Endothelial cell of umbilical vein (primary cell): ENCODE measurements at regions not wholly inside any gene's neighbourhood (a gene's known extent, or its start where the extent isn't known, plus 50 kb on each side); places are given as distances from the start of the nearest gene placed in this dataset.

Experiments
- BruUV-seq: library from RNA; stranded (reverse); fragments of 400-500 nt; replicated peaks from 2 replicates; lab custom pipeline; 2021; lab: Mats Ljungman, UMichigan
- CTCF ChIA-PET: fragments of 300-600, 350-600 bp; sonication (Branson Sonifier 250); formaldehyde crosslinking; loops from one replicate; lab custom pipeline; 2021; ENCODE audit warnings: antibody characterized with exemption, inconsistent platforms; lab: Charles Lee
- POLR2A ChIA-PET: fragments of 300-600, 350-600 bp; sonication (Branson Sonifier 250); formaldehyde crosslinking; loops from one replicate; lab custom pipeline; 2021; ENCODE audit warnings: antibody characterized with exemption, inconsistent platforms; lab: Charles Lee
- DNase-seq: peaks from one replicate; pipeline ENCODE4 v3.0.0-alpha.2; 2011; ENCODE audit warnings: low read depth, low spot score
- FAIRE-seq: peaks from 2 replicates; lab custom pipeline; 2011; peaks lifted over from hg19 to GRCh38; lab: Jason Lieb, UNC
- H2AFZ ChIP-seq: 2 replicates; pipeline ENCODE4 v1.6.0; 2012; ENCODE audit warnings: low read depth, low read length, control low read depth, inconsistent platforms
- H3K27ac ChIP-seq: 2 replicates; pipeline ENCODE4 v1.5.1; 2011; ENCODE audit warnings: low read depth, mild to moderate bottlenecking, control low read depth, low read length, moderate library complexity; ENCODE audit not compliant: insufficient read depth
- H3K27me3 ChIP-seq, 2 experiments: 2 replicates each; pipeline versions ENCODE4 v1.6.0 to v1.6.1; 2011; ENCODE audit warnings: low read length in 2 of 2, mixed read lengths in 1 of 2; ENCODE audit not compliant: control insufficient read depth in 2 of 2, insufficient read depth in 2 of 2
- H3K36me3 ChIP-seq, 2 experiments: 2 replicates in 1 of 2; 3 replicates in 1 of 2; pipeline ENCODE4 v1.5.1; 2011; ENCODE audit warnings: low read length in 2 of 2, mild to moderate bottlenecking in 1 of 2, moderate library complexity in 1 of 2; ENCODE audit not compliant: control insufficient read depth in 2 of 2, insufficient read depth in 2 of 2; ENCODE audit errors: extremely low read depth in 1 of 2
- H3K4me1 ChIP-seq: 3 replicates; pipeline ENCODE4 v1.5.1; 2011; ENCODE audit warnings: mild to moderate bottlenecking, low read length; ENCODE audit not compliant: control insufficient read depth, insufficient read depth; ENCODE audit errors: extremely low read depth
- H3K4me2 ChIP-seq: 2 replicates; pipeline ENCODE4 v1.6.1; 2011; ENCODE audit warnings: low read length, control low read depth, mixed read lengths; ENCODE audit not compliant: insufficient read depth
- H3K4me3 ChIP-seq, 3 experiments: fragments of 200-600 bp in 1 of 3; sonication (generic), shearing (Covaris generic) in 1 of 3; replicated peaks in 1 of 3; 2 replicates each; pipeline ENCODE4 v1.5.1; 2011 to 2016; ENCODE audit warnings: control low read depth in 3 of 3, low read length in 3 of 3, mild to moderate bottlenecking in 2 of 3, inconsistent platforms in 1 of 3, low read depth in 1 of 3, moderate library complexity in 1 of 3; ENCODE audit not compliant: insufficient read depth in 1 of 3
- H3K79me2 ChIP-seq: 2 replicates; pipeline ENCODE4 v1.6.0; 2012; ENCODE audit warnings: low read length, inconsistent platforms; ENCODE audit not compliant: control insufficient read depth, insufficient read depth
- H3K9ac ChIP-seq: replicated peaks from 2 replicates; pipeline ENCODE3; 2011; ENCODE audit warnings: low read length, control low read depth; ENCODE audit not compliant: insufficient read depth; ENCODE audit errors: extremely low read depth
- H3K9me1 ChIP-seq: replicated peaks from 3 replicates; pipeline ENCODE4 v1.6.0; 2011; ENCODE audit warnings: mild to moderate bottlenecking, low read length; ENCODE audit not compliant: control insufficient read depth, insufficient read depth; ENCODE audit errors: extremely low read depth
- H3K9me3 ChIP-seq: replicated peaks from 2 replicates; pipeline ENCODE4 v1.5.1; 2012; ENCODE audit warnings: low read length, inconsistent platforms; ENCODE audit not compliant: control insufficient read depth, insufficient read depth
- H4K20me1 ChIP-seq: replicated peaks from 2 replicates; pipeline ENCODE3; 2011; ENCODE audit warnings: mild to moderate bottlenecking, low read length; ENCODE audit not compliant: control insufficient read depth, insufficient read depth; ENCODE audit errors: extremely low read depth
- CTCF ChIP-seq, 2 donors: IDR thresholded peaks; 1 replicate in 1 of 2; 2 replicates in 1 of 2; pipeline ENCODE4 v1.5.1; 2011; ENCODE audit warnings: low read length in 2 of 2, mild to moderate bottlenecking in 2 of 2, moderate library complexity in 2 of 2, control low read depth in 1 of 2, inconsistent platforms in 1 of 2, low read depth in 1 of 2; ENCODE audit not compliant: insufficient read depth in 1 of 2; ENCODE audit errors: extremely low read depth in 1 of 2
- EZH2 ChIP-seq: IDR thresholded peaks from 2 replicates; pipeline ENCODE4 v1.6.1; 2012; ENCODE audit warnings: borderline replicate concordance, low read depth, mild to moderate bottlenecking, moderate library complexity, low read length, inconsistent platforms; ENCODE audit not compliant: severe bottlenecking
- FOS ChIP-seq: IDR thresholded peaks from 2 replicates; pipeline ENCODE4 v1.6.1; 2011; ENCODE audit warnings: mild to moderate bottlenecking, low read length, moderate library complexity, borderline replicate concordance; ENCODE audit not compliant: insufficient read depth
- GATA2 ChIP-seq: IDR thresholded peaks from 2 replicates; pipeline ENCODE4 v1.7.0; 2011; ENCODE audit warnings: low read depth, mild to moderate bottlenecking, moderate library complexity, mixed read lengths, low read length; ENCODE audit not compliant: insufficient read length, insufficient read depth
- JUN ChIP-seq: IDR thresholded peaks from 2 replicates; pipeline ENCODE4 v1.6.1; 2011; ENCODE audit warnings: borderline replicate concordance, low read depth; ENCODE audit not compliant: insufficient read length, insufficient read depth
- MAX ChIP-seq: IDR thresholded peaks from 2 replicates; pipeline ENCODE4 v1.6.1; 2011; ENCODE audit not compliant: insufficient read depth, insufficient read length
- MYC ChIP-seq: IDR thresholded peaks from one replicate; pipeline ENCODE4 v1.6.1; 2011; ENCODE audit warnings: mild to moderate bottlenecking, low read depth, low read length
- POLR2A ChIP-seq: IDR thresholded peaks from 2 replicates; pipeline ENCODE4 v1.6.1; 2012; ENCODE audit warnings: low read depth, mild to moderate bottlenecking, control low read depth, low read length
- POLR2AphosphoS5 ChIP-seq: IDR thresholded peaks from 2 replicates; pipeline ENCODE4 v1.6.1; 2012; ENCODE audit warnings: low read depth, mild to moderate bottlenecking, control low read depth, low read length, moderate library complexity; ENCODE audit not compliant: insufficient read depth
- dilution Hi-C: fragments of 300-500 bp; cut with MboI; formaldehyde crosslinking; loops from one replicate; pipeline ENCODE4 v1.15.0; 2019; ENCODE audit warnings: low sequenced_read_pairs; ENCODE audit not compliant: extremely low pct_ligation_motif_present
- intact Hi-C: fragments of 100-400 bp; cut with micrococcal nuclease; formaldehyde crosslinking; loops from one replicate; pipeline ENCODE4 v1.10.0; 2022

GRCh38 chr7:98518159-98518947 is 98.7 kb upstream of the NPTX2 start:
- Histone ChIP-seq H3K4me3 (no peak overlapping the region), H3K27ac (no peak overlapping the region), H3K9ac (no peak overlapping the region), H3K4me1 (no peaks in the 10 kb centered on the region), H3K4me2 (no peak overlapping the region), H3K79me2 (no peaks in the 10 kb centered on the region), H2AFZ (no peak overlapping the region), H3K36me3 (no peaks in the 10 kb centered on the region), H3K9me1 (no peaks in the 10 kb centered on the region), H4K20me1 (no peaks in the 10 kb centered on the region), H3K27me3 (no peaks in the 10 kb centered on the region), H3K9me3 (peaks cover 2% of the 10 kb centered on the region)
- CTCF ChIA-PET: no interaction called here
- intact Hi-C loops (no loop called here), dilution Hi-C loops (no loop called here)
- no TSS peak for BruUV-seq
- no peak for FAIRE-seq
- POLR2A ChIA-PET: no interaction called here
- no peak for DNase-seq
- no peak for TF ChIP-seq POLR2A
- TF ChIP-seq MAX: no peak
- no peak for TF ChIP-seq POLR2AphosphoS5
- TF ChIP-seq CTCF (IDR thresholded peaks at IDR 0.05; ENCODE audit: extremely low read depth in 1 of 2, insufficient read depth in 1 of 2, low read depth in 1 of 2, low read length in 2 of 2): no peak
- TF ChIP-seq GATA2: no peak
- no peak for TF ChIP-seq MYC
- TF ChIP-seq EZH2: no peak
- TF ChIP-seq JUN: no peak
- no peak for TF ChIP-seq FOS
